ENCODE measurements at regions not wholly inside any gene's neighbourhood (a gene's known extent, or its start where the extent isn't known, plus 50 kb on each side); places are given as distances from the start of the nearest gene placed in this dataset.

DNA sequence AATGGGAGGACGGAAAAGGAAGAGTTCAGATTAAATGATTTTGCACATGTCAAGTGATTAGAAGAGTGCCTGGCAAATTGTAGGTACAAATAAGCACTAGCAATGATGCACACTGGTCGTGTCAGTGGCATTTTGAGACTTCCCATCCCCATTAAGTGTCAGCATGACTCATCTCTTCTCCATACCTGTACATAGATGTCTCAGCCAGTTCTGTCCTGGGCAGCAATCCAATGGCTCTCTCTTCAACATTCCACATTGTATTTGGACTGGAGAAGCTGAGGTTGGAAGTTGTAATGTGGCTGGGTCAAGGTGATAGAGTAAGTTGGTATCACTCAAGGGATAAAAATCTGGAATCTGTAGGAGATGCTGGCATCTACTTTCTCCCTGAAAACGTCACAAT, 742.7 kb downstream of the VRK1 start:
- no peak overlapping the region for H4K5ac ChIP-seq (ENCODE audit: low read depth, low read length)
- peaks cover 40% of the 10 kb centered on the region for H3K9me3 ChIP-seq (ENCODE audit: control insufficient read depth, insufficient read depth, low read length)
- in situ Hi-C loops (cut with MboI; ENCODE audit: low sequenced_read_pairs) = no loop called here
- no peaks in the 10 kb centered on the region for H4K20me1 ChIP-seq (ENCODE audit: insufficient read depth, low read length)
- POLR2A ChIA-PET (ENCODE audit: unreplicated experiment) = no interaction called here
- no peak overlapping the region for H2AFZ ChIP-seq (replicated peaks; ENCODE audit: low read length, poor library complexity)
- H3K27ac ChIP-seq (ENCODE audit: insufficient read depth, low read length) = no peak overlapping the region
- H3K4me3 ChIP-seq (ENCODE audit: insufficient read depth, low read depth, low read length) = no peak overlapping the region
- CTCF ChIA-PET = no interaction called here
- intact Hi-C loops (cut with micrococcal nuclease) = no loop called here
- H2AK9ac ChIP-seq (replicated peaks; ENCODE audit: low read depth, low read length, poor library complexity) = no peak overlapping the region
- no peak overlapping the region for H3K56ac ChIP-seq (ENCODE audit: extremely low read depth, insufficient read depth, low read length)
- dilution Hi-C loops (cut with HindIII; ENCODE audit: low sequenced_read_pairs, unreplicated experiment) = no loop called here
- H2BK120ac ChIP-seq (ENCODE audit: low read depth, low read length) = no peak overlapping the region
- no peaks in the 10 kb centered on the region for H3K4me1 ChIP-seq (ENCODE audit: control insufficient read depth, insufficient read depth, low read length)
- no peak overlapping the region for H4K8ac ChIP-seq (ENCODE audit: low read depth in 2 of 2, low read length in 2 of 2)
- H3K14ac ChIP-seq (replicated peaks; ENCODE audit: low read depth, low read length) = no peak overlapping the region
- no peak overlapping the region for H3K4me2 ChIP-seq (ENCODE audit: low read depth, low read length)
- no peaks in the 10 kb centered on the region for H3K79me1 ChIP-seq (ENCODE audit: low read depth in 1 of 2, low read length in 2 of 2)
- no peak overlapping the region for H2BK5ac ChIP-seq (ENCODE audit: low read depth, low read length, poor library complexity, severe bottlenecking)
- H3K27me3 ChIP-seq (ENCODE audit: control insufficient read depth, insufficient read depth, low read length) = no peaks in the 10 kb centered on the region
- no peaks in the 10 kb centered on the region for H3K9me1 ChIP-seq (ENCODE audit: insufficient read depth, low read length)
- H3K36me3 ChIP-seq (ENCODE audit: control insufficient read depth, insufficient read depth, low read length) = no peaks in the 10 kb centered on the region
- no peak overlapping the region for H4K91ac ChIP-seq (ENCODE audit: insufficient read depth, low read depth, low read length)
- H3K4ac ChIP-seq (ENCODE audit: low read depth, low read length) = no peak overlapping the region
- no peak overlapping the region for H2BK20ac ChIP-seq (ENCODE audit: low read depth, low read length)
- DNase-seq = no peak
- no TSS peak for BruUV-seq (replicated peaks)
- no peak overlapping the region for H2AK5ac ChIP-seq (ENCODE audit: low read depth, low read length)
- H3K23ac ChIP-seq (ENCODE audit: low read depth, low read length) = no peak overlapping the region
- ATAC-seq (ENCODE audit: low read depth) = no peak
- H2BK15ac ChIP-seq (ENCODE audit: low read depth, low read length) = no peak overlapping the region
- no peak overlapping the region for H3K9ac ChIP-seq (ENCODE audit: low read depth, low read length)
- no CpG with 5 or more reads among the region's 3 CpGs for WGBS, 2 experiments (ENCODE audit: extremely low coverage in 2 of 2, insufficient read length in 1 of 2)
- TF ChIP-seq MAZ (IDR thresholded peaks at IDR 0.05; ENCODE audit: borderline replicate concordance, low read depth, low read length) (no peak), POLR2A (IDR thresholded peaks at IDR 0.05; ENCODE audit: low read depth, low read length) (no peak), CEBPB (IDR thresholded peaks at IDR 0.05; ENCODE audit: low read depth, low read length) (no peak), SMC3 (IDR thresholded peaks at IDR 0.05; ENCODE audit: low read depth, low read length) (no peak), USF2 (IDR thresholded peaks at IDR 0.05; ENCODE audit: low read depth, low read length) (no peak), RFX5 (IDR thresholded peaks at IDR 0.05; ENCODE audit: low read depth, low read length) (no peak), RAD21 (IDR thresholded peaks at IDR 0.05; ENCODE audit: low read length) (no peak), CHD1 (IDR thresholded peaks at IDR 0.05; ENCODE audit: low read depth, low read length) (no peak), BHLHE40 (IDR thresholded peaks at IDR 0.05; ENCODE audit: low read depth, low read length) (no peak)
- TF ChIP-seq, protein P1, sequence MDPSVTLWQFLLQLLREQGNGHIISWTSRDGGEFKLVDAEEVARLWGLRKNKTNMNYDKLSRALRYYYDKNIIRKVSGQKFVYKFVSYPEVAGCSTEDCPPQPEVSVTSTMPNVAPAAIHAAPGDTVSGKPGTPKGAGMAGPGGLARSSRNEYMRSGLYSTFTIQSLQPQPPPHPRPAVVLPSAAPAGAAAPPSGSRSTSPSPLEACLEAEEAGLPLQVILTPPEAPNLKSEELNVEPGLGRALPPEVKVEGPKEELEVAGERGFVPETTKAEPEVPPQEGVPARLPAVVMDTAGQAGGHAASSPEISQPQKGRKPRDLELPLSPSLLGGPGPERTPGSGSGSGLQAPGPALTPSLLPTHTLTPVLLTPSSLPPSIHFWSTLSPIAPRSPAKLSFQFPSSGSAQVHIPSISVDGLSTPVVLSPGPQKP (IDR thresholded peaks at IDR 0.05; ENCODE audit: borderline replicate concordance, low read depth, low read length) = no peak
- no peak overlapping the region for H3K18ac ChIP-seq (ENCODE audit: low read depth, low read length)

Data from IMR-90 (cell line).